ENCODE measurements at regions not wholly inside any gene's neighbourhood (a gene's known extent, or its start where the extent isn't known, plus 50 kb on each side); places are given as distances from the start of the nearest gene placed in this dataset.

GRCh38 chr3:102074946-102075345, 225.6 kb downstream of the NFKBIZ start:
- TF ChIP-seq CTCF (IDR thresholded peaks at IDR 0.05): no peak
- TF ChIP-seq ZFX (IDR thresholded peaks at IDR 0.05; ENCODE audit: borderline replicate concordance): no peak
